IPS-NIHi11 (cell line): ENCODE measurements at regions not wholly inside any gene's neighbourhood (a gene's known extent, or its start where the extent isn't known, plus 50 kb on each side); places are given as distances from the start of the nearest gene placed in this dataset.
"Not testable (repeated sequence)": the region's sequence is repeated elsewhere in the genome, so short reads cannot be mapped to it uniquely, and the experiment has no call there.

Source experiments
- DNase-seq: peaks from one replicate; pipeline ENCODE4 v3.0.0; 2012; ENCODE audit warnings: mixed read lengths, low spot score

GRCh38 chr2:7377916-7378569 lies 460.8 kb downstream of the RNF144A start:
- DNase-seq, result peak; percentile 19

GRCh38 chr2:7378591-7378990 lies 461.4 kb downstream of the RNF144A start:
- DNase-seq, result no peak

GRCh38 chr2:7379799-7380198 lies 462.6 kb downstream of the RNF144A start:
- no peak for DNase-seq

- DNase-seq, result no peak
These were observed 467.6 kb downstream of the RNF144A start for GRCh38 chr2:7384773-7385349.

GRCh38 chr2:7390311-7390710 lies 473.1 kb downstream of the RNF144A start:
- not testable (repeated sequence) for DNase-seq

GRCh38 chr2:7392076-7392787 lies 475.0 kb downstream of the RNF144A start:
- DNase-seq, result no peak

GRCh38 chr2:7394195-7394594 lies 477.0 kb downstream of the RNF144A start:
- no peak for DNase-seq

- DNase-seq, result no peak
These were observed 483.4 kb downstream of the RNF144A start for GRCh38 chr2:7400628-7401027.

GRCh38 chr2:7403092-7403775 lies 486.0 kb downstream of the RNF144A start:
- DNase-seq, result no peak

GRCh38 chr2:7405861-7406715 lies 488.9 kb downstream of the RNF144A start:
- no peak for DNase-seq

GRCh38 chr2:7407001-7407400 lies 489.8 kb downstream of the RNF144A start:
- no peak for DNase-seq

GRCh38 chr2:7407906-7408680 lies 490.9 kb downstream of the RNF144A start:
- no peak for DNase-seq

- DNase-seq, result no peak
These were observed 494.5 kb downstream of the RNF144A start for GRCh38 chr2:7411691-7412090.

- no peak for DNase-seq
These were observed 500.9 kb downstream of the RNF144A start for GRCh38 chr2:7417845-7418742.

GRCh38 chr2:7419186-7419585 lies 502.0 kb downstream of the RNF144A start:
- no peak for DNase-seq

- no peak for DNase-seq
These were observed 502.7 kb downstream of the RNF144A start for GRCh38 chr2:7419814-7420311.

GRCh38 chr2:7420530-7420929 lies 503.3 kb downstream of the RNF144A start:
- no peak for DNase-seq

GRCh38 chr2:7424481-7424880 lies 507.3 kb downstream of the RNF144A start:
- no peak for DNase-seq

GRCh38 chr2:7427293-7428060 lies 510.3 kb downstream of the RNF144A start:
- DNase-seq, result peak; percentile 69
